Endothelial cell of umbilical vein (primary cell): ENCODE measurements at regions not wholly inside any gene's neighbourhood (a gene's known extent, or its start where the extent isn't known, plus 50 kb on each side); places are given as distances from the start of the nearest gene placed in this dataset.

Source experiments
- CTCF ChIP-seq, 2 donors: IDR thresholded peaks; 1 replicate in 1 of 2; 2 replicates in 1 of 2; pipeline ENCODE4 v1.5.1; 2011; ENCODE audit warnings: low read length in 2 of 2, mild to moderate bottlenecking in 2 of 2, moderate library complexity in 2 of 2, control low read depth in 1 of 2, inconsistent platforms in 1 of 2, low read depth in 1 of 2; ENCODE audit not compliant: insufficient read depth in 1 of 2; ENCODE audit errors: extremely low read depth in 1 of 2
- EZH2 ChIP-seq: IDR thresholded peaks from 2 replicates; pipeline ENCODE4 v1.6.1; 2012; ENCODE audit warnings: borderline replicate concordance, low read depth, mild to moderate bottlenecking, moderate library complexity, low read length, inconsistent platforms; ENCODE audit not compliant: severe bottlenecking
- JUN ChIP-seq: IDR thresholded peaks from 2 replicates; pipeline ENCODE4 v1.6.1; 2011; ENCODE audit warnings: borderline replicate concordance, low read depth; ENCODE audit not compliant: insufficient read length, insufficient read depth
- POLR2A ChIP-seq: IDR thresholded peaks from 2 replicates; pipeline ENCODE4 v1.6.1; 2012; ENCODE audit warnings: low read depth, mild to moderate bottlenecking, control low read depth, low read length
- POLR2AphosphoS5 ChIP-seq: IDR thresholded peaks from 2 replicates; pipeline ENCODE4 v1.6.1; 2012; ENCODE audit warnings: low read depth, mild to moderate bottlenecking, control low read depth, low read length, moderate library complexity; ENCODE audit not compliant: insufficient read depth

DNA sequence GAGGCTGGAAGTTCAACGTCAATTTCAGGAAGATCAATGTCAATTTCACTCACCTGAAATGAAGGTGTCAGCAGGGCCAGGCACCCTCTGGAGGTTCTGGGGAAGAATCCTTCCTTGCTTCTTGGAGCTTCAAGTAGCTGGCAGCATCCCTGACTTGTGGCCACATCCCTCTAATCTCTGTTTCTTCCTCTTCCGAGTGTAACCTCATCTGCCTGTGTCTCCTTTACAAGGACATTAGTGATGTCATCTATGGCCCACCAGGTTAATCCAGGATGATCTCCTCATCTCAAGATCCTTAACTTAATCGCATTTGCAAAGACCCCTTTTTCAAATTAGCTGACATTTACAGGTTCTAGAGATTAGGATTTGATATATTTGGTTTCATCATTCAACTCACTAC lies 240.8 kb upstream of the MTNR1B start:
- TF ChIP-seq CTCF (IDR thresholded peaks at IDR 0.05; ENCODE audit: extremely low read depth in 1 of 2, insufficient read depth in 1 of 2, low read depth in 1 of 2, low read length in 2 of 2) (no peak), JUN (no peak), EZH2 (no peak), POLR2A (no peak), POLR2AphosphoS5 (no peak)
